K562 (cell line): ENCODE measurements at regions not wholly inside any gene's neighbourhood (a gene's known extent, or its start where the extent isn't known, plus 50 kb on each side); places are given as distances from the start of the nearest gene placed in this dataset.

Experiments
- FOXA1 ChIP-seq: fragments of 450-650 bp; IDR thresholded peaks from 2 replicates; pipeline ENCODE4 v1.6.1; 2016; ENCODE audit warnings: mild to moderate bottlenecking, borderline replicate concordance
- USF2 ChIP-seq: sonication (generic); formaldehyde crosslinking; IDR thresholded peaks from 2 replicates; pipeline ENCODE4 v1.5.0; 2020; ENCODE audit warnings: missing genetic modification reagents
- ZFP36 ChIP-seq: fragments of 150-350 bp; IDR thresholded peaks from 2 replicates; pipeline ENCODE4 v1.6.1; 2018; ENCODE audit warnings: low read length, low read depth; ENCODE audit not compliant: partially characterized antibody

GRCh38 chr15:85879334-85880163 lies 84.8 kb upstream of the KLHL25 start:
- TF ChIP-seq FOXA1 (no peak), USF2 (CRISPR knock-in tag) (no peak), ZFP36 (no peak)
